Hematopoietic multipotent progenitor cell treated with erythropoietin and hydrocortisone succinate and interleukin-3 and kit ligand, for 15 days (in vitro differentiated cells): ENCODE measurements at regions not wholly inside any gene's neighbourhood (a gene's known extent, or its start where the extent isn't known, plus 50 kb on each side); places are given as distances from the start of the nearest gene placed in this dataset.
"Not testable (repeated sequence)": the region's sequence is repeated elsewhere in the genome, so short reads cannot be mapped to it uniquely, and the experiment has no call there.

ENCODE experiments used
- DNase-seq: peaks from one replicate; pipeline ENCODE4 v3.0.0-alpha.2; 2015; ENCODE audit warnings: low spot score

- no peak for DNase-seq
These were observed 167.6 kb upstream of the PITRM1 start for GRCh38 chr10:3340127-3340730.

GRCh38 chr10:3339531-3339950 lies 167.0 kb upstream of the PITRM1 start:
- DNase-seq = no peak

GRCh38 chr10:3339121-3339520 lies 166.5 kb upstream of the PITRM1 start:
- no peak for DNase-seq

GRCh38 chr10:3337741-3338140 lies 165.2 kb upstream of the PITRM1 start:
- DNase-seq = no peak

- no peak for DNase-seq
These were observed 164.2 kb upstream of the PITRM1 start for GRCh38 chr10:3336673-3337293.

- DNase-seq = no peak
These were observed 160.8 kb upstream of the PITRM1 start for GRCh38 chr10:3333426-3333825.

- no peak for DNase-seq
These were observed 159.2 kb upstream of the PITRM1 start for GRCh38 chr10:3331690-3332230.

- no peak for DNase-seq
These were observed 158.6 kb upstream of the PITRM1 start for GRCh38 chr10:3331187-3331586.

GRCh38 chr10:3330663-3331062 lies 158.1 kb upstream of the PITRM1 start:
- DNase-seq = no peak

- DNase-seq = no peak
These were observed 153.6 kb upstream of the PITRM1 start for GRCh38 chr10:3325954-3326750.

- no peak for DNase-seq
These were observed 152.0 kb upstream of the PITRM1 start for GRCh38 chr10:3324612-3325038.

GRCh38 chr10:3323865-3324498 lies 151.4 kb upstream of the PITRM1 start:
- DNase-seq = no peak

- no peak for DNase-seq
These were observed 148.5 kb upstream of the PITRM1 start for GRCh38 chr10:3321123-3321522.

- DNase-seq = no peak
These were observed 147.2 kb upstream of the PITRM1 start for GRCh38 chr10:3319811-3320226.

- DNase-seq = not testable (repeated sequence)
These were observed 145.9 kb upstream of the PITRM1 start for GRCh38 chr10:3318480-3318807.

- DNase-seq = not testable (repeated sequence)
These were observed 145.2 kb upstream of the PITRM1 start for GRCh38 chr10:3317553-3318479.

GRCh38 chr10:3314445-3315085 lies 142.0 kb upstream of the PITRM1 start:
- DNase-seq = not testable (repeated sequence)

- not testable (repeated sequence) for DNase-seq
These were observed 141.3 kb upstream of the PITRM1 start for GRCh38 chr10:3313784-3314444.

- no peak for DNase-seq
These were observed 139.9 kb upstream of the PITRM1 start for GRCh38 chr10:3312403-3312940.
